T-helper 1 cell treated with Interleukin-12 subunit alpha and Interleukin-12 subunit beta and Interleukin-4 antibody, amounts not matched to agents 30 ng/mL and 1 ng/mL, for 36 hours (primary cell): ENCODE measurements at regions not wholly inside any gene's neighbourhood (a gene's known extent, or its start where the extent isn't known, plus 50 kb on each side); places are given as distances from the start of the nearest gene placed in this dataset.
"Not testable (repeated sequence)": the region's sequence is repeated elsewhere in the genome, so short reads cannot be mapped to it uniquely, and the experiment has no call there.

ENCODE experiments used
- intact Hi-C: fragments of 100-400 bp; cut with micrococcal nuclease; formaldehyde crosslinking; loops from one replicate; pipeline ENCODE4 v1.15.1; 2024

DNA sequence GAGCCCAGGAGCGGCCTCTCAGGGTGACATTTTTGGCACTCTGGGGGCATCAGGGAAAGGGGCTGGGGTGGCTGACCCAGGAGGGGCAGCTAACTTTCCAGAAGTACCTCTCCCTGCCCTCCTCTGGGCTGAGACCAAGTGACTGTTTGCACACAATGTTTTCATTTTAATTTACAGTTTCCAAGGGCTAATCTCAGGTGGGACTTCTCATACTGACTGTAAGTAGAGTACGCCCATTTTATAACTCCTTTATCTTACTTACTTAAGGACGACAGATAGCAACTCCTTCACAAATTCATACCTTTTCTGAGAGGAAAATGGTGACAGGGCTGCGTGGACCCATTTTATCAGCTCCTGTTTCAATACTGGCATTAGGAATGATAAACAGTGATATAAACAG, 172.9 kb upstream of the EXOC2 start:
- intact Hi-C loops, result no loop called here

DNA sequence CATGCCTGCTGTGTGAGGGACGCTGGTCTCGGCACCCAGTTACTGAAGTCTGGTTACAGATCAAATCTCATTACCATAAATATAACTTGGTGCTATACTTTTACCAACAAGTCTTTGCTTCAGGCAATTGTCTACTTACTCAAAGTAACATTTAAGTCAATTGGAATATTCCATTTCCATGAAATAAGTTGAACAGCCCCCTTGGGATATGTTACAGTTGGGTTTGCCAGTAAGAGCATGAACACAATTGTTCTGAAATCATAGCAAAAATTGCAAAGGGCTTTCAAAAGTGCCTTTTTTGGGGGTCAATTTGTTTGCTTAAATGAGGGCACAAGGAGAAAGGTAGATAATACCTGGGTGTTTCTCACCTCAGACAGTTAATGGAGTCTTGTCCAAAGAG, 170.9 kb upstream of the EXOC2 start:
- intact Hi-C loops, result no loop called here

GRCh38 chr6:863127-863526, 170.2 kb upstream of the EXOC2 start:
- intact Hi-C loops, result not testable (repeated sequence)

DNA sequence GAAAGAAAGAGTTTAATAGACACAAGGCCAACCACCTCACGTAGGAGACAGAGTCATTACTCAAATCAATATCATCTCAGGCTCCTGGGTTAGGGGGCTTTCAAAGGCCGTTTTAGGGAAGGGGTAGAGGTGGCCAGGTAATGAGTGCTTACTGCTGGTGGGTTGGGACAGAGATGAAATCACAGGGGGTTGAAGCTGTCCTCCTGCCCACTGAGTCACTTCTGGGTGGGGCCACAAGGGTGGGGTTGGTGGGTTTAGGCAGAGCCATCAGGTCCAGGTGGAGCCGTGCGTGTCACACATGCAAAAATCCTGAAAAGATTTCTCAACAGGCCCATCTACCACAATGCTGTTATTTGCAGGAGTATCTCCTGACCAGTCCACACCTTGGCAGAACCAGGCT, 167.0 kb upstream of the EXOC2 start:
- intact Hi-C loops, result no loop called here

DNA sequence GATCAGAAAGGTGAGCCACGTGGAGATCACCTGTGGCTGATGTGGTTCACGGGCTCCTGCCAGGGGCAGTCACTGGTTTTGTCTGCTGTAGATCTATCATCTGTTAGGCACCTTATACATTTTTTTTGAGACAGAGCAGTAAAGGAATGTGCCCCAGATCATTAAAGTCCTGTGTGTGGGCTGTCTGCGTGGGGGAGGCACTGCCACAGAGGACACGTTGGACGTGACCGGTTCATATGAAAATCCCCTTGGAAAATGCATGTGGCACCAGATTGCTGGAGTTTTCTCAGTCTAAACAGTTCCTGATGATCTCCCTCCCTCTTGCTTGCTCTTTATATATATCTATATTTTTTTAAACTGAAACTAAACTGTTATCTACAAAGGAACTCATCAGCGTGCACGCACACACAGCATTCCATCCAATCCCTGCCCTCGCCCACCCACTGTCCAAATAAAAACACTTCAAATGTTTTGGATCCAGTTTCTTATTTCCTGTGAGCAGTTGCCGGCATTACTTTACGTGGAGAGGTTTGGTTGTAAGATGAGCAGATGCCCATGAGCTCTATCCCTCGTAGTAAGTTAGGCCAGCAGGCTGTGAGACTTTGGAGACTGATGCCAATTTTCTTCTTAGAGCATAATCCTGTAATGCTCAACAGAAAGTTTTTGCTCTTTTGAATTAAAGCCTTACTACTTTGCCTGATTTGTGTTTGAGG, 161.6 kb upstream of the EXOC2 start:
- intact Hi-C loops, result no loop called here

DNA sequence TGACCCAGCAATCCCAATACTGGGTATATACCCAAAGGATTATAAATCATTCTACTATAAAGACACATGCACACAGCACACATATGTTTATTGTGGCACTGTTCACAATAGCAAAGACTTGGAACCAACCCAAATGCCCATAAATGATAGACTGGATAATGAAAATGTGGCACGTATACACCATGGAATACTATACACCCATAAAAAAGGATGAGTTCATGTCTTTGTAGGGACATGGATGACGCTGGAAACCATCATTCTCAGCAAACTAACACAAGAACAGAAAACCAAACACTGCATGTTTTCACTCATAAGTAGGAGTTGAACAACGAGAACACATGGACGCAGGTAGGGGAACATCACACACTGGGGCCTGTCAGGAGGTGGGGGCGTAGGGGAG, 159.3 kb upstream of the EXOC2 start:
- intact Hi-C loops, result not testable (repeated sequence)

GRCh38 chr6:849075-849506, 156.2 kb upstream of the EXOC2 start:
- intact Hi-C loops, result no loop called here

DNA sequence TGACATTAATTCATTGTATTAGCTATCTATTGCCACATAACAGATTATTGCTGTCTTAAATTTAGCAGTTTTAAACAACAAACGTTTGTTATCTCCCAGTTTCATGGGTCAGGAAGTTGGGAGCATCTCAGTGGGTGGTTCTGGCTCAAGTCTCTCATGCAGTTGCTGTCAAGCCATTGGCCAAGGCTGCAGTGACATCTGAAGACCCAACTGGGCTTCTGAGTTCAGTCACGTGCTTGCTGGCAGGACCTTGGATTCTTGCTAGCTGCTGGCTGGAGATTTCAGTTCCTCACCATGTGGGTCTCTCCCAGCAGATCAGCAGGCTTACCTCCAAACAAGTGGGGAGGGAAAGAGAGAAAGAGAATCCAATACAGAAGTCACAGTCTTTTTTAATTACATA, 152.6 kb upstream of the EXOC2 start:
- intact Hi-C loops, result no loop called here

DNA sequence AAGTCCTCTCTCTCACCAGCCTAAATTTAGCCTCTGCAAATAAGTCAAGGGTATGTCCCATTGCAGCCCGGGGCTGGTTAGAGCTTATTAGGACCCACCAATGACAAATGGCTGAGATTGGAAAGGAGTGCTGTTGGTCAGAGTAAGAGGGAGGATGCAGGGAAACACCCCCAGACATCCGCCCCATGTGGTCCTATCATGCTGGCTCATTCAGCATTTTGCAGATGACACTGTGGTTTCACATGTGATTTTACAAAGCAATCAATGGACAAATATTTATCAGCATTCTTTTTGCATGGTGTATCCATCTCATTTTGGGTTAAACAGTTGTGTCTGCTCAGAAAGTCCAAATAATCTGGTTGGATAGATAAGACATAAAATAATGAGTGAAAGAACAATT, 152.2 kb upstream of the EXOC2 start:
- intact Hi-C loops, result no loop called here

DNA sequence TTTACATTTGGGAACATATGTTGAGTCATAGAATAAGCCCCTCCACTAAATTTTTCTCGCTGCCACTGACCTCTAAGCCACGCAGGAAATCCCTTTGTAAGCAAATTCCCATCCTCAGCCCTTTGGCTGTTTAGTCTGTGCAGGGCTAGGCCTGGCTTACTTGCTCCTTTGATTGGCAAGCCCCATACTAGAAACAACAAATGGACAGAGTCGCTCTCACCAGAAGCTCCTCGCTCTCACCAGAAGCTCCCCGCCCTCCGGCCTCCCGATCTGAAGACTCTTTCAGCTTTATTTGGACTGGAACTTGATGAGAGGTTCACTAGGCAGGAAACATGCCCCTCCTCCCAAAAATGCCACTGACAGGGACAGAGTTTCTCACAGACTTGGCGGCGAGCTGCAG, 149.2 kb upstream of the EXOC2 start:
- intact Hi-C loops, result no loop called here

DNA sequence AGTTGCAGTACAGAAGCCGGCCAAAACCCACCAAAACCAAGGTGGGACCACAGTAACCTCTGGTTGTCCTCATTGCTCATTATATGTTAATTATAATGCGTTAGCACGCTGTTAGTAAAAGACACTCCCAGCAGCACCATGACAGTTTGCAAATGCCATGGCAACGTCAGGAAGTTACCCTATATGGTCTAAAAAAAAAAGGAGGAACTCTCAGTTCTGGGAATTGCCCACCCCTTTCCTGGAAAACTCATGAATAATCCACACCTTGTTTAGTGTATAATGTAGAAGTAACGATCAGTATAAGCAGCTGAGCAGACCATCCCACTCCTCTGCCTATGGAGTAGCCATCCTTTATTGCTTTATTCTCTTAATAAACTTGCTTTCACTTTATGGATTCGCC, 148.6 kb upstream of the EXOC2 start:
- intact Hi-C loops, result no loop called here

DNA sequence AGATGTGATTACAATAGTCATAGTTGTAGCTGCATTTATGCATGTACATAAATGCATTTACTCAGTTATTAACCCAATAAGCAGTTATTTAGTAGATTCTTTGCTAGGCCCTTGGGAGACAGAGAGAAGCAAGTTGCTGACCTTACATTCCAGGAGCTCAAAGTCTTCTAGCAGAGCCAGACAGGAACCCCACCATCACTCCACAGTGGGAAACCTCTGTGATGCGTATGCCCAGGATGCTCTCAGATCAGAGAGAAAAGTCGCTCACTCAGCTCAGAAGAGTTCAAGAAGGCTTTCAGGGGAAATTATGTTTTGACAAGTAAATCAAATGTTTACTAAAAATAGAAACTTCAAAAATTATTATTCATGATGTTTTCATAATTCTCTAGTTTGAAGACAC, 146.3 kb upstream of the EXOC2 start:
- intact Hi-C loops, result no loop called here

DNA sequence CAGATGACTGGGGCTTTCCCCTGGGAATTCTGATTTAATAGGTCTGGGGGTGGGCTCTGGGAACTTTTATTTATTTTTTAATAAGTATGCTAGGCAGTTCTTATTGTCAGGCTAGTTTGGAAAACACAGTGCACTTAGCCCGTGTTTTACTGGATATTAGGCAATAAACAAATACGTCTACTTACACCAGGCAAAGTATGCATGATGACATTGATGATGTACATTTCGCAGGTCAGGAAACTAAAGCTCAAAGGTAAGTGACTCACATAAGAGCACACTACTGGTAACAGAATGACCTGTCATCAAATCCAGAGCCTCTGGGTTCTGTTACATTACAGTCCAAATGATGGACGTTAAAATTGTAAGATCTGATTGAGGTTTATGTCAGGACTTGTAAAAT, 144.4 kb upstream of the EXOC2 start:
- intact Hi-C loops, result no loop called here

DNA sequence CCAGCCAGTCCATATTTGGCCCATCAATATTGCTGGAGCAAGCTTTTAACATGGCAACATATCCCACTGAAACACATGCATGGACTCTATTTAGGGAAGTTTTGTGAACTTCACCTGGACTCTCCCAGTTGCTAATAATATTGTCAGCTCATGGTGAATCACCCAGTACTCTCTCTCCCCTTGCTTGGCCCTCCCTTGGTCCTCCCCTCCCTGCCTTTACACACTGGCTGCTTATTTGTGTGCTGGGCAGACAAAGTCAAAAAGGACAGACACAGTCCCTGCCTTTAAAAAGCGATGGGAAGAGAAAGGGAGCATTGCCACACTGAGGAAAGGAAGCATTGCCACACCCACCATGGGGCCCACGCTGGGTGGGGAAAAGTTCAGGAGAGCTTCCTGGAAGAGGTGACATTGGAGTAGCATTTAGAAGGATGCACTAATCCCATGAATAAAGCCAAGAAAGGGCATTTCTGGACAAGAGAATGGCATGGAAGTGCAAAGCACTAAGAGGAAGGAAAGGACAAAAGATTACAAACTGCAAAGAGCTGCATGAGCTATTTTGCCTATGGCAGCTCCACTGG, 143.4 kb upstream of the EXOC2 start:
- intact Hi-C loops, result no loop called here

- intact Hi-C loops, result no loop called here
Observed at GRCh38 chr6:835476-836160, 142.7 kb upstream of the EXOC2 start.

- intact Hi-C loops, result no loop called here
Observed at GRCh38 chr6:834866-835265, 141.9 kb upstream of the EXOC2 start.

DNA sequence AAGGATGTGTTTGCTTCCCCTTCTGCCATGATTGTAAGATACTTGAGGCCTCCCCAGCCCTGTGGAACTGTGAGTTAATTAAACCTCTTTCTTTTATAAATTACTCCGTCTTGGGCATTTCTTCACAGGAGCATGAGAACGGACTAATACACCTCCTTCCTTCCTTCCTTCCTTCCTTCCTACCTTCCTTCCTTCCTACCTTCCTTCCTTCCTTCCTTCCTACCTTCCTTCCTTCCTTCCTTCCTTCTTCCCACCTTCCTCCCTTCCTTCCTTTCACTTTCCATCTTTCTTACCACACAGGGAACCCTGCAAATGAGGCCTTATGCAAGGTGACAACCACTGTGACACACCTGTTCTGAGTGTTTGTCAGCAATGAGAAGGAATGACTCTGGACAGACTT, 141.3 kb upstream of the EXOC2 start:
- intact Hi-C loops, result no loop called here

- intact Hi-C loops, result not testable (repeated sequence)
Observed at GRCh38 chr6:832804-833203, 139.9 kb upstream of the EXOC2 start.

- intact Hi-C loops, result no loop called here
Observed at GRCh38 chr6:830667-831327, 137.9 kb upstream of the EXOC2 start.

- intact Hi-C loops, result no loop called here
Observed at GRCh38 chr6:829656-830055, 136.7 kb upstream of the EXOC2 start.

GRCh38 chr6:827431-827830, 134.5 kb upstream of the EXOC2 start:
- intact Hi-C loops, result no loop called here

- intact Hi-C loops, result no loop called here
Observed at GRCh38 chr6:819122-819521, 126.2 kb upstream of the EXOC2 start.
